ENCODE measurements at regions not wholly inside any gene's neighbourhood (a gene's known extent, or its start where the extent isn't known, plus 50 kb on each side); places are given as distances from the start of the nearest gene placed in this dataset.

GRCh38 chr4:101604976-101605375 lies 185.6 kb upstream of the BANK1 start:
- Mint-ChIP-seq H3K36me3 (ENCODE audit: insufficient read depth, unreplicated experiment) (no peaks in the 10 kb centered on the region), H3K27me3 (ENCODE audit: insufficient read depth, unreplicated experiment) (no peaks in the 10 kb centered on the region), H3K4me3 (ENCODE audit: unreplicated experiment) (no peak overlapping the region), H3K27ac (ENCODE audit: unreplicated experiment) (no peak overlapping the region), H3K9me3 (ENCODE audit: unreplicated experiment) (peaks cover 12% of the 10 kb centered on the region), H3K4me1 (ENCODE audit: low read depth, unreplicated experiment) (no peaks in the 10 kb centered on the region)
- Histone ChIP-seq H3K27me3 (replicated peaks; ENCODE audit: control insufficient read depth, insufficient read depth, low read length) (no peaks in the 10 kb centered on the region), H3K9me3 (no peaks in the 10 kb centered on the region), H3K36me3 (ENCODE audit: control insufficient read depth, insufficient read depth, low read length) (no peaks in the 10 kb centered on the region), H3K4me1 (no peaks in the 10 kb centered on the region), H3K4me3 (ENCODE audit: low read depth, low read length) (no peak overlapping the region)
- POLR2A ChIA-PET, result no interaction called here
- intact Hi-C loops (cut with micrococcal nuclease; ENCODE audit: unreplicated experiment), result no loop called here
- DNase-seq, result no peak
- TF ChIP-seq, protein P1, sequence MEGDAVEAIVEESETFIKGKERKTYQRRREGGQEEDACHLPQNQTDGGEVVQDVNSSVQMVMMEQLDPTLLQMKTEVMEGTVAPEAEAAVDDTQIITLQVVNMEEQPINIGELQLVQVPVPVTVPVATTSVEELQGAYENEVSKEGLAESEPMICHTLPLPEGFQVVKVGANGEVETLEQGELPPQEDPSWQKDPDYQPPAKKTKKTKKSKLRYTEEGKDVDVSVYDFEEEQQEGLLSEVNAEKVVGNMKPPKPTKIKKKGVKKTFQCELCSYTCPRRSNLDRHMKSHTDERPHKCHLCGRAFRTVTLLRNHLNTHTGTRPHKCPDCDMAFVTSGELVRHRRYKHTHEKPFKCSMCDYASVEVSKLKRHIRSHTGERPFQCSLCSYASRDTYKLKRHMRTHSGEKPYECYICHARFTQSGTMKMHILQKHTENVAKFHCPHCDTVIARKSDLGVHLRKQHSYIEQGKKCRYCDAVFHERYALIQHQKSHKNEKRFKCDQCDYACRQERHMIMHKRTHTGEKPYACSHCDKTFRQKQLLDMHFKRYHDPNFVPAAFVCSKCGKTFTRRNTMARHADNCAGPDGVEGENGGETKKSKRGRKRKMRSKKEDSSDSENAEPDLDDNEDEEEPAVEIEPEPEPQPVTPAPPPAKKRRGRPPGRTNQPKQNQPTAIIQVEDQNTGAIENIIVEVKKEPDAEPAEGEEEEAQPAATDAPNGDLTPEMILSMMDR (IDR thresholded peaks at IDR 0.05; ENCODE audit: insufficient read depth in 1 of 2, low read depth in 1 of 2, low read length in 1 of 2, severe bottlenecking in 1 of 2, unreplicated experiment in 1 of 2), result no peak
- CTCF ChIA-PET, result no interaction called here
- BruUV-seq (replicated peaks), result no TSS peak

- Histone ChIP-seq H3K4me3 (ENCODE audit: low read depth, low read length) (no peak overlapping the region), H3K27me3 (replicated peaks; ENCODE audit: control insufficient read depth, insufficient read depth, low read length) (no peaks in the 10 kb centered on the region), H3K36me3 (ENCODE audit: control insufficient read depth, insufficient read depth, low read length) (no peaks in the 10 kb centered on the region), H3K9me3 (no peaks in the 10 kb centered on the region), H3K4me1 (no peaks in the 10 kb centered on the region)
- BruUV-seq (replicated peaks), result no TSS peak
- Mint-ChIP-seq H3K4me3 (ENCODE audit: unreplicated experiment) (no peak overlapping the region), H3K9me3 (ENCODE audit: unreplicated experiment) (no peaks in the 10 kb centered on the region), H3K27ac (ENCODE audit: unreplicated experiment) (no peak overlapping the region), H3K36me3 (ENCODE audit: insufficient read depth, unreplicated experiment) (no peaks in the 10 kb centered on the region), H3K4me1 (ENCODE audit: low read depth, unreplicated experiment) (no peaks in the 10 kb centered on the region), H3K27me3 (ENCODE audit: insufficient read depth, unreplicated experiment) (no peaks in the 10 kb centered on the region)
- no peak for DNase-seq
- TF ChIP-seq, protein P1 (IDR thresholded peaks at IDR 0.05; ENCODE audit: insufficient read depth in 1 of 2, low read depth in 1 of 2, low read length in 1 of 2, severe bottlenecking in 1 of 2, unreplicated experiment in 1 of 2), result no peak
- intact Hi-C loops (cut with micrococcal nuclease; ENCODE audit: unreplicated experiment), result no loop called here
- POLR2A ChIA-PET, result no interaction called here
- CTCF ChIA-PET, result interaction anchor here (0.7 kb wide), 1 partner anchor 279 kb away, joined by 3 read pairs; no protein-coding TSS in a partner anchor
Observed at GRCh38 chr4:101600287-101600686, 190.2 kb upstream of the BANK1 start.

GRCh38 chr4:101599620-101600019 lies 190.9 kb upstream of the BANK1 start:
- Mint-ChIP-seq H3K36me3 (ENCODE audit: insufficient read depth, unreplicated experiment) (no peaks in the 10 kb centered on the region), H3K9me3 (ENCODE audit: unreplicated experiment) (no peaks in the 10 kb centered on the region), H3K4me1 (ENCODE audit: low read depth, unreplicated experiment) (no peaks in the 10 kb centered on the region), H3K27ac (ENCODE audit: unreplicated experiment) (no peak overlapping the region), H3K27me3 (ENCODE audit: insufficient read depth, unreplicated experiment) (no peaks in the 10 kb centered on the region), H3K4me3 (ENCODE audit: unreplicated experiment) (no peak overlapping the region)
- TF ChIP-seq, protein P1 (IDR thresholded peaks at IDR 0.05; ENCODE audit: insufficient read depth in 1 of 2, low read depth in 1 of 2, low read length in 1 of 2, severe bottlenecking in 1 of 2, unreplicated experiment in 1 of 2), result no peak
- intact Hi-C loops (cut with micrococcal nuclease; ENCODE audit: unreplicated experiment), result no loop called here
- BruUV-seq (replicated peaks), result no TSS peak
- Histone ChIP-seq H3K9me3 (no peaks in the 10 kb centered on the region), H3K4me1 (no peaks in the 10 kb centered on the region), H3K36me3 (ENCODE audit: control insufficient read depth, insufficient read depth, low read length) (no peaks in the 10 kb centered on the region), H3K4me3 (ENCODE audit: low read depth, low read length) (no peak overlapping the region), H3K27me3 (replicated peaks; ENCODE audit: control insufficient read depth, insufficient read depth, low read length) (no peaks in the 10 kb centered on the region)
- DNase-seq, result no peak
- POLR2A ChIA-PET, result no interaction called here
- CTCF ChIA-PET, result no interaction called here
